Astrocyte (in vitro differentiated cells and primary cell): ENCODE measurements at regions not wholly inside any gene's neighbourhood (a gene's known extent, or its start where the extent isn't known, plus 50 kb on each side); places are given as distances from the start of the nearest gene placed in this dataset.

Experiments used
- CTCF ChIP-seq: IDR thresholded peaks from 2 replicates; pipeline ENCODE4 v1.5.1; 2011; ENCODE audit warnings: low read depth, mild to moderate bottlenecking, inconsistent platforms, low read length, moderate library complexity; ENCODE audit not compliant: insufficient read depth
- EZH2 ChIP-seq: IDR thresholded peaks from 2 replicates; pipeline ENCODE4 v1.6.1; 2012; ENCODE audit warnings: mild to moderate bottlenecking, low read length, inconsistent platforms; ENCODE audit not compliant: insufficient read depth

GRCh38 chr2:134132490-134132857 is 121.4 kb upstream of the MGAT5 start:
- TF ChIP-seq CTCF (no peak), EZH2 (no peak)
